SJSA1 (cell line): ENCODE measurements at regions not wholly inside any gene's neighbourhood (a gene's known extent, or its start where the extent isn't known, plus 50 kb on each side); places are given as distances from the start of the nearest gene placed in this dataset.

Experiments used
- DNase-seq, 2 experiments: peaks; one replicate each; pipeline ENCODE4 v3.0.0-alpha.2; 2015 to 2020; ENCODE audit warnings: low spot score in 2 of 2, low read depth in 1 of 2
- H3K27ac ChIP-seq: fragments of 250-450 bp; sonication (Bioruptor Pico); 2 replicates; pipeline ENCODE4 v1.5.1; 2020; ENCODE audit warnings: mild to moderate bottlenecking, moderate library complexity
- H3K27me3 ChIP-seq: fragments of 250-450 bp; sonication (Bioruptor Pico); replicated peaks from 2 replicates; pipeline ENCODE4 v1.5.1; 2020; ENCODE audit warnings: mild to moderate bottlenecking, moderate library complexity
- H3K36me3 ChIP-seq: fragments of 250-450 bp; sonication (Bioruptor Pico); 2 replicates; pipeline ENCODE4 v1.5.1; 2020; ENCODE audit warnings: mild to moderate bottlenecking
- H3K4me1 ChIP-seq: fragments of 250-450 bp; sonication (Bioruptor Pico); replicated peaks from 2 replicates; pipeline ENCODE4 v1.6.1; 2021; ENCODE audit warnings: mild to moderate bottlenecking
- H3K4me3 ChIP-seq: fragments of 250-450 bp; sonication (Bioruptor Pico); 2 replicates; pipeline ENCODE4 v1.5.1; 2020; ENCODE audit warnings: mild to moderate bottlenecking
- H3K9me3 ChIP-seq: fragments of 250-450 bp; sonication (Bioruptor Pico); replicated peaks from 2 replicates; pipeline ENCODE4 v1.5.1; 2020; ENCODE audit warnings: mild to moderate bottlenecking

DNA sequence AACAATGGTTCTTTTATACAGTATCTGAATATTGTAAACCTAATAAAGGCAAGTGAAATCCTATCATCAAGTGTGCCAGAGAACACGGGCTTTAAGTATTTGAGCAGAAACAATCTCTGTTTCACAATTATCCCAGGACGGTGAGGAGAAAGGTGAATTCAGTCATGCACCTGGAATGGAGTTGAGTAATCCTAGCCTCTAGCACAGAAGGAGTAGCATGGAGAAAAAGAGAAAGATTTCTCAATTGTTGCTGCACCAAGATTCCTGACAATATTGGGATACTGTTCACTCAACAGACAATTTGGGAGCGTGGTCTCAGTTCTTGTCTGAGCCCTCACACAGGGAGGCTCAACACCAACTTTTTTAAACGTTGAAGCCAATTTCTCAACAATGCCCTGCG is 510.6 kb downstream of the SOX11 start:
- Histone ChIP-seq H3K4me3 (no peak overlapping the region), H3K36me3 (no peaks in the 10 kb centered on the region), H3K4me1 (no peaks in the 10 kb centered on the region), H3K27ac (no peak overlapping the region), H3K27me3 (no peaks in the 10 kb centered on the region), H3K9me3 (0 out of 2 replicates have a peak, but pooled peaks cover 2% of the 10 kb centered on the region)
- DNase-seq = no peak

DNA sequence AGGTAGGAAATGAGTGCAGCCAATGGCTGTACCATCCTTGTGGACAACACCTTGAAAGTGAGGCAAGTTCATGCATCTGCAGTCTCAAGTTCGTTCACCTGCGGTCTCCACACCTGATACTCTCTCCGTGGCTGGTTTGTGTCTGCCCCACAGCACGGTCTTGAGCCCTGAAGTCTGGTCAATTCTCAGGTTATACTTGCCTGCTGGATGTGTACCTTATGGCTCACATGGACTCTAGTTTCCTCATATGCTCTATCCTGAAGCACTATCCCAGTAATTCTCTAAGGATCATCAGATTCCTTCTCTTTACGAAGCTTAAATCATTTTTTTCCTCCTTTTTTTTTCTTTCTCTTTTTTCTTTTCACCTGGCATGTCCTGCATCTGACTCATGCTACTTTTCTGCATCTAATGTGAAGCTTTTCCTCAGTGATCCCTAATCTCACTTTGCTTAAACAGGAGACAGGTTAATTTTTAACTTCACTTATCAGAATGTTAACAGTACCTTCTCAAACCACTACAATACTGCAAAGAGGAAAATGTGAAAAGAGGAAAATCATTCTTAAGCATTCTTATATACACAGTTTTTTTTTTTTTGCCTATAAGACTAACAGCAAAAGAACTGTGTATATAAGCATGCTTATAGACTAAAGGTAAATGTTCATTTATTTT is 511.2 kb downstream of the SOX11 start:
- Histone ChIP-seq H3K27me3 (no peaks in the 10 kb centered on the region), H3K4me1 (no peaks in the 10 kb centered on the region), H3K27ac (no peak overlapping the region), H3K36me3 (no peaks in the 10 kb centered on the region), H3K9me3 (0 out of 2 replicates have a peak, but pooled peaks cover 2% of the 10 kb centered on the region), H3K4me3 (no peak overlapping the region)
- no peak for DNase-seq

DNA sequence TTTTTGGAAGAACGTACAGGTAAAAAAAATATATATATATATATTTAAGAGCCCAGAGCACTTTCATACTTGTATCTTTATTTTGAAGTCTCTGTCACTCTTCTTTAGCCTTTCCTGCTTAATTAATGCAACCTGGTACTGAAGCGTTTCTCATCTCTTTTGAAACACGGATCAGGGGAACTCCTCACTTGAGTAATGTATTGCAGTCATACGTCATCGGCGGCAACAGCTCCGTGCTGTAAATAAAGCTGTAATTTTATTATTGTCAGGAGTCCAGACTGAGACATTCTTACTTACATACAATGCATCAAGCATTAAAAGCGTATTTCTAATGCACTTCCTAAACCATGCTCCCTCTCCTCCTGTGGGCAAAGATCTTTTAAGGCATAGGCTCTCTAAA is 514.7 kb downstream of the SOX11 start:
- no peak overlapping the region for H3K4me3 ChIP-seq
- 0 out of 2 replicates have a peak, but pooled peaks cover 2% of the 10 kb centered on the region for H3K9me3 ChIP-seq
- no peak overlapping the region for H3K27ac ChIP-seq
- no peaks in the 10 kb centered on the region for H3K36me3 ChIP-seq
- no peaks in the 10 kb centered on the region for H3K4me1 ChIP-seq
- no peak for DNase-seq
- no peaks in the 10 kb centered on the region for H3K27me3 ChIP-seq

DNA sequence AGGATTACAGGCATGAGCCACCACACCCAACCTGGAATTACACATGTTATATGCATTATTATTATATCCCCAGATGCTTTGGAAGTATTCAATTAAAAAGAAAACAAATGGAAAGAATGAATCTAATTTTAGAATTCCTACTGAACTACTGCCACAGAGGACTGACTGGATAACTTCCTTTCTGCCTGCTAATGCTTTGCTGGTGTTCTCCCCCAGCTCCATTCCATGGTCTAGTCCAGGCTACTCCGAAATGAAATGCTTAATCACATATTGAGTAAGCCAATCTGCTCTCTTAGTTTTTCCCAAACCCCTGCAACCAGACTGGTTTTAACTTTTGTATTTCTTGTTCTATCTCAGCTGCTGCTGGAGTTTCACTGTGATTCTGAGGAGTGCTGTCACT is 519.1 kb downstream of the SOX11 start:
- H3K27ac ChIP-seq = no peak overlapping the region
- DNase-seq = no peak
- H3K9me3 ChIP-seq = 0 out of 2 replicates have a peak, but pooled peaks cover 2% of the 10 kb centered on the region
- no peaks in the 10 kb centered on the region for H3K4me1 ChIP-seq
- H3K4me3 ChIP-seq = no peak overlapping the region
- no peaks in the 10 kb centered on the region for H3K36me3 ChIP-seq
- no peaks in the 10 kb centered on the region for H3K27me3 ChIP-seq

DNA sequence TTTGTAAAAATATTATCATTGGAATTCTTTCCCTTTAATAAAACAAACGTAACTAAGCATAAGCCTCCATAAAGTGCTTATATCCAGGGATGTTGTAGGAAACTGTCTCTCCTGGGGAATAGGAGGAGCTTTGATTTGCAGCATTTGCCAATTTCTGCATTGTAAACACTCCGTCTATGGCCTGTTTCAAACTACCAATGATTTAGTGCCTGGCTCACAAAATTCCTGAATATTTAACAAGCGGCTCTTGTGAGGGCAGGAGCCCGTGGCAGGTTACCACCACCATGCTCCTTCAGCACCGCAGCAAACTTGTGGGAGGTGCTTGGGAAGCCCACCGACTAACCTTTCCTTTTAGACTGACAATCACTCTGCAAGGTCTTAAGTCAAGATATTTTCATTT is 520.3 kb downstream of the SOX11 start:
- Histone ChIP-seq H3K27me3 (no peaks in the 10 kb centered on the region), H3K4me3 (no peak overlapping the region), H3K9me3 (no peaks in the 10 kb centered on the region), H3K36me3 (no peaks in the 10 kb centered on the region), H3K27ac (no peak overlapping the region), H3K4me1 (no peaks in the 10 kb centered on the region)
- DNase-seq = no peak

DNA sequence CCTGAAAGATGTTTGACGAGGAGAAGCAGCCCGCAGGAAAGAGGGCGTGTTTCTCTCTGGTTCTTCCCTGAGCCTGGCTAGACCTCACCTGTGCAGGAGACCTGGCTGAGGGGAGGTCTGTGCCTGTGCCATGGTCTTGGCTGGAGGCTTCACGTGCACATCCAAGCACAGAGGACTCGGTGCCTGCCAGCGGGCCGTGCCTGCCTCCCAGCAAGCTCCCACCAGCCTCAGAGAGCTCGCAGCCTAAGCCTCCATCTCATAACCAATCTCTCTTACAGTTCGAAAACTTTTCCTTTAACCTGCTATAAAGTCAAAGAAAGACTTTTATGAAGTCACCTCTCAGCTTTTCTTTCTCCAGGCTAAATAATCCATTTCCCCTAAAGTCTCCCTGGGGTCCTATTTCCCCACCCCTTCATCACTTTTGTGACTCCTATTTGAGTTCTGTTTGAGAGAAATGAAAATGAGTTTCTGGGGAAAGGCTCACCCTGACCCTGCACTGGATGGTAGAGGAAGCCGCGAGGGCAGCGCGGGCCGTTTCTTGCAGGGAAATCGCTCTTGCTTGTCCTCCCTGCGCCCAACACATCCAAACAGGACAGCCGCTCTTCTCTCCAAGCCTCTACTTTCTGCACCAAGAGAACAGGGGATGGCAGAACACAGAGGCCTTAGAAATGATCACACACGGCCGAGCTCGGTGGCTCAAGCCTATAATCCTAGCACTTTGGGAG is 521.0 kb downstream of the SOX11 start:
- no peaks in the 10 kb centered on the region for H3K4me1 ChIP-seq
- DNase-seq = no peak
- H3K36me3 ChIP-seq = no peaks in the 10 kb centered on the region
- no peak overlapping the region for H3K4me3 ChIP-seq
- no peak overlapping the region for H3K27ac ChIP-seq
- H3K27me3 ChIP-seq = no peaks in the 10 kb centered on the region
- no peaks in the 10 kb centered on the region for H3K9me3 ChIP-seq

DNA sequence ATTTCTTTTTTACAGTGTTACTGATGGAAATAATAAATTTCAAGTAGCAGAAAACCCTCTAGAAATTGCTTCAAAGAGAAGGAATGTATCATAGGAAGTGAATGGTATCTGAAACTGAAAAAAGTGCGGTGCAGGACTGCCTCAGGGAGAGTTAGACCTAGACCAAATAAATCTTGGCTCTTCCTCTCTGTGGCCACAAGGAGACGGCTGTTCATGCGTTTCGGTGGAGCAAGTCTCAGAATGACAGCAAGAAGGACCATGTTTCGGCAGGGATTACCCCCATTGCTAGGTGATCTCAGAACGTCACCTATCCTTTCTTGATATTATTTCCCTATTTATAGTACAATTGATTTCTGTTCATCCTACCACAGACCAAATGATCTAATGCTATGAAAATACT is 522.3 kb downstream of the SOX11 start:
- DNase-seq = no peak
- Histone ChIP-seq H3K27me3 (no peaks in the 10 kb centered on the region), H3K4me1 (no peaks in the 10 kb centered on the region), H3K4me3 (no peak overlapping the region), H3K36me3 (no peaks in the 10 kb centered on the region), H3K9me3 (no peaks in the 10 kb centered on the region), H3K27ac (no peak overlapping the region)

DNA sequence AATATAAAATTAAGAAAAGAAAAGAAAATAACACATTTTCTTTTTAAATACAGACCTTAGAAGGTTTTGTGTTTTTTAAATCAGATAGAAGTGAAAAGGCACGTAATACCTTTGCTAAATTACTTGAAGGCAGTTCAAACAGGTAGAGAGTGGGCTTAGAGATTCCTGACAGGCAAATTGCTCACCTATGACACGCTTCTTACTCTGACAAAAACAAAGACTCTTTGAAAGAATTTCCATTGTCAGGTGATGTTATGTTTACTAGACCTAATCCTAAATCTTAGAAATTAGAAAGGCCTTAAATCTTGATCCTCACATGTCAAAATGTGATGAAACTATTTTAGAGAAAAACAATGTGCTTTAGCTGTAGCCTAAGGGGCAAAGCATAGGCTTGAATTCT is 522.9 kb downstream of the SOX11 start:
- H3K9me3 ChIP-seq = no peaks in the 10 kb centered on the region
- H3K36me3 ChIP-seq = no peaks in the 10 kb centered on the region

DNA sequence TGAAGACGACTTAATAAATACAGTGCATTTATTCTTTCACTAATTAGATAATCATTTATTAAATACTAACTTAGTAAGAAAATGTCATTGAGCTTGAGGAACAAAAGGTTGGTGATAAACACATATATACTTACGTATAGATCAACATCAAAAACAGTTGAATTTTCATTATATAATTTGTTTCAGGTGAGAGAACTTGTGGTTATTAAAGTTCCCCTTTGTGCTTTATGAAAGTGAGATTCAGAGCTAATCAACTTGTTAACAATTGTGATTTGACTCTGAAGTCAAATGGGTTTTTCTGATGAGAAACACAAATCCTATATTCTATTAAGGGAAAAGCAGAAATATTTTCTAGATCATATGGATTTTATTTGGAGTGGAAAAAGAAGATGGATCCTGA is 524.0 kb downstream of the SOX11 start:
- Histone ChIP-seq H3K27me3 (no peaks in the 10 kb centered on the region), H3K36me3 (no peaks in the 10 kb centered on the region), H3K4me1 (no peaks in the 10 kb centered on the region), H3K4me3 (no peak overlapping the region), H3K27ac (no peak overlapping the region), H3K9me3 (no peaks in the 10 kb centered on the region)
- DNase-seq = no peak

More for the DNA sequence above, 522.9 kb downstream of the SOX11 start:
- Histone ChIP-seq H3K4me3 (no peak overlapping the region), H3K27ac (no peak overlapping the region), H3K27me3 (no peaks in the 10 kb centered on the region), H3K4me1 (no peaks in the 10 kb centered on the region)
- no peak for DNase-seq

DNA sequence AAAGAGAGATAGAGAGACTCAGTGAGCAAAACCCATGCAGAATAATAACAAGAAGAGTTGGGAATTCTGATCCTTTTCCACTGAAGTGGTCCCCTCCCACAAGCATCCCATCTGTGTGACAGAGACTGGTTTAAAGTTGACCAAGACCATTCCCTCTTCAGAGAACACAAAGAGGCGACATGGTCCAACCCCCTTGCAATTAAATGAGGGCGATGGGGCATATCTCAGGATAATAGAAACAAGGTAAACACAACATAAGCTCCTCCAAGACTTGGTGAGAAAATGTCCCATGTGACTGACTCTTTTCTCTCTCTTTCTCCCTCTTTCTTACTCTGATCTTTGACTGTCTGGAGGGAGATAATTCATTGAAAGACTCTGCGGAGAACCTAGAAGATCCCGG is 526.7 kb downstream of the SOX11 start:
- no peaks in the 10 kb centered on the region for H3K9me3 ChIP-seq
- no peaks in the 10 kb centered on the region for H3K27me3 ChIP-seq
- no peak overlapping the region for H3K4me3 ChIP-seq
- H3K27ac ChIP-seq = no peak overlapping the region
- H3K4me1 ChIP-seq = no peaks in the 10 kb centered on the region
- H3K36me3 ChIP-seq = no peaks in the 10 kb centered on the region
- no peak for DNase-seq

DNA sequence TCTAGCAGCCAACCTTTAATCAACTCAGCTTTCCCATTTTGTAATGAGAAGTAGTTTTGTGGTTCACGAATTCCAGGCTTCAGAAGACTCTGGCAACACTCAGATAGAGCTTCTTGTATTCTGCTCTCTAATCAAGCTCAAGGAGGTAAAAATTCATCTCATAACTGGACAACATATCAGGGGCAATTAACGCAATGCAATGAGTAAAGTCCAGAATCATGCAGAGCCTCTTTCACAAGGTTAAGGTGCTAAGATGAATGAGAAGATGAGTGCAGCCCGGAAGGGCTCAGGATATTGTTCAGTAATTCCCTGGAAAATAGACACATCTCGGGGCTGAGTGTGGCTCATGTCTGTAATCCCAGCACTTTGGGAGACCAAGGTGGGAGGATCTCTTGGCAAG is 527.7 kb downstream of the SOX11 start:
- no peak overlapping the region for H3K27ac ChIP-seq
- H3K4me1 ChIP-seq = no peaks in the 10 kb centered on the region
- no peaks in the 10 kb centered on the region for H3K27me3 ChIP-seq
- no peaks in the 10 kb centered on the region for H3K36me3 ChIP-seq
- H3K9me3 ChIP-seq = no peaks in the 10 kb centered on the region
- no peak for DNase-seq
- H3K4me3 ChIP-seq = no peak overlapping the region

DNA sequence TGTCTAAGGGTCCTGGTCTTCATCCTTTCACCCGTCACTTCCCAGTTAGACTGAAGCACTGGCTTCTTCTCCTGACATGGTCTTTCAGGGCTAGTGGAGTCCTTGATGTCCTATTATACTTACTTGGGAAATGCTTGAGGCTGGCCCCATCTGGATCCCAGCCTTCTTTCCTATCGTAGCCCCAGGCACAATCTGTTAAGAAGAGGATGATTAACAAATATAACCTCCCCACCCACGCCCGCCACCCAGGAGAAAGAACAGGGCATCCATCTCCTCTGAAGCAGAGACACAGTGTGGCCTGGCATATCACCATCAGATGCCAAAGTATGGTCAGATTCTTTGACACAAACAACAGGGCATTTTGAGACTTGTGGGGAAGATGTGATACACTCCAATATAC is 530.1 kb downstream of the SOX11 start:
- no peak for DNase-seq
- Histone ChIP-seq H3K4me1 (no peaks in the 10 kb centered on the region), H3K4me3 (no peak overlapping the region), H3K27ac (no peak overlapping the region), H3K36me3 (no peaks in the 10 kb centered on the region), H3K27me3 (no peaks in the 10 kb centered on the region), H3K9me3 (no peaks in the 10 kb centered on the region)

DNA sequence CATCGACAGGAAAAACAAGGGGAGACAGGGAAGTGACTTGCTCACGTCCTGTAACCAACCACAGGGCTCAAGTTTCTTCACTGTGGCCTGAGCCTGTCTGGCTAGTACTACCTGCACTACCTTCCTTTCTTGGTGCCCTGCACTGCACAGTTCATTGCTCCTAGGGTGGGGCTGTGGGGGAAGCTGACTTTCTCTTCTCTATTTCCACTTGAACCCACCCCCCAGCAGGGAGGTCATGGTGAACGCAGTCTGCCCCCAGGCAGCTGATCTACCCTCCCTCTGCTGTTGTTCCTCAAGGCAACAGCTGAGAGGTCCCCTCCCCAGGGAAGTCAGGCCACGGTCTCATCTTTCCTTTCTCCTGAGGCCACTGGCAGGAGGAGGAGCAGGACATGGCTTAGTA is 532.1 kb downstream of the SOX11 start:
- Histone ChIP-seq H3K27me3 (no peaks in the 10 kb centered on the region), H3K4me1 (no peaks in the 10 kb centered on the region), H3K27ac (no peak overlapping the region), H3K36me3 (no peaks in the 10 kb centered on the region), H3K9me3 (no peaks in the 10 kb centered on the region), H3K4me3 (no peak overlapping the region)
- no peak for DNase-seq

DNA sequence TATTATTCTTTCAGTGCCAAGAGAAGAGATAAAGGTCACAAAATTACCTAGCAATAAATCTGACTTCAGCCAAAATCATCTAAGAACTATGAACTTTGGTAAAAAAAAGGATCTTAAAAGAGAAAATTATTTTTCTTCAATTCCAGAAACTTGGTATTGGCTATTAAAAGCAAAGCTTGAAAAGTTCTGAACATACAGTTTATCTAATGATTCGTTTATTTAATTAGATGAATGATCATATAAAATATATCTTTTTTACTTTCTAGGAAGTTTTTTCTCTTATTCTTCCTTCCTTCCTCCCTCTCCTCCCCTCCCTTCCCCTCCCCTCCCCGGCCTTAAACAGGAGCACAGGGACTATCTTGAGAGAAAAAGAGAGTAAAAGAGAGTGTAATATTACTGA is 536.1 kb downstream of the SOX11 start:
- Histone ChIP-seq H3K4me1 (no peaks in the 10 kb centered on the region), H3K36me3 (no peaks in the 10 kb centered on the region), H3K4me3 (no peak overlapping the region), H3K27ac (no peak overlapping the region), H3K9me3 (no peaks in the 10 kb centered on the region), H3K27me3 (no peaks in the 10 kb centered on the region)
- no peak for DNase-seq
